ENCODE measurements at regions not wholly inside any gene's neighbourhood (a gene's known extent, or its start where the extent isn't known, plus 50 kb on each side); places are given as distances from the start of the nearest gene placed in this dataset.

GRCh38 chrX:42020225-42020624 is 96.9 kb upstream of the CASK start:
- no peaks in the 10 kb centered on the region for H3K9me3 ChIP-seq
- H3K4me1 ChIP-seq (ENCODE audit: control insufficient read depth in 1 of 2, low read depth in 2 of 2): no peaks in the 10 kb centered on the region
- ATAC-seq (ENCODE audit: insufficient number of reproducible peaks, low FRiP score, low read depth) (no peak), DNase-seq (ENCODE audit: low spot score) (no peak)
- TF ChIP-seq CTCF (IDR thresholded peaks at IDR 0.05): no peak
- H3K27me3 ChIP-seq (replicated peaks; ENCODE audit: insufficient read depth): no peaks in the 10 kb centered on the region
- H3K4me3 ChIP-seq: no peak overlapping the region
- no peaks in the 10 kb centered on the region for H3K36me3 ChIP-seq
- no peak overlapping the region for H3K27ac ChIP-seq

GRCh38 chrX:42017971-42018370 is 94.6 kb upstream of the CASK start:
- no peak for TF ChIP-seq CTCF (IDR thresholded peaks at IDR 0.05)
- Histone ChIP-seq H3K27ac (no peak overlapping the region), H3K4me3 (no peak overlapping the region), H3K36me3 (no peaks in the 10 kb centered on the region), H3K27me3 (replicated peaks; ENCODE audit: insufficient read depth) (no peaks in the 10 kb centered on the region), H3K4me1 (ENCODE audit: control insufficient read depth in 1 of 2, low read depth in 2 of 2) (no peaks in the 10 kb centered on the region), H3K9me3 (no peaks in the 10 kb centered on the region)
- ATAC-seq (ENCODE audit: insufficient number of reproducible peaks, low FRiP score, low read depth) (no peak), DNase-seq (ENCODE audit: low spot score) (no peak)

GRCh38 chrX:42000836-42001235 is 77.5 kb upstream of the CASK start:
- H3K9me3 ChIP-seq: no peaks in the 10 kb centered on the region
- TF ChIP-seq CTCF (IDR thresholded peaks at IDR 0.05): no peak
- H3K36me3 ChIP-seq: no peaks in the 10 kb centered on the region
- no peaks in the 10 kb centered on the region for H3K27me3 ChIP-seq (replicated peaks; ENCODE audit: insufficient read depth)
- DNase-seq (ENCODE audit: low spot score) (no peak), ATAC-seq (ENCODE audit: insufficient number of reproducible peaks, low FRiP score, low read depth) (no peak)
- H3K4me3 ChIP-seq: no peak overlapping the region
- no peaks in the 10 kb centered on the region for H3K4me1 ChIP-seq (ENCODE audit: control insufficient read depth in 1 of 2, low read depth in 2 of 2)
- H3K27ac ChIP-seq: no peak overlapping the region

- no peak for TF ChIP-seq CTCF (IDR thresholded peaks at IDR 0.05)
- no peak for ATAC-seq (ENCODE audit: insufficient number of reproducible peaks, low FRiP score, low read depth)
These were observed 61.3 kb upstream of the CASK start for GRCh38 chrX:41984628-41985027.

GRCh38 chrX:41982953-41983352 is 59.6 kb upstream of the CASK start:
- TF ChIP-seq CTCF (IDR thresholded peaks at IDR 0.05): no peak
- no peak for ATAC-seq (ENCODE audit: insufficient number of reproducible peaks, low FRiP score, low read depth)
- H3K27me3 ChIP-seq (replicated peaks; ENCODE audit: insufficient read depth): no peaks in the 10 kb centered on the region
- H3K27ac ChIP-seq: no peak overlapping the region
- no peak for DNase-seq (ENCODE audit: low spot score)
- H3K4me3 ChIP-seq: no peak overlapping the region
- no peaks in the 10 kb centered on the region for H3K9me3 ChIP-seq
- H3K36me3 ChIP-seq: no peaks in the 10 kb centered on the region
- no peaks in the 10 kb centered on the region for H3K4me1 ChIP-seq (ENCODE audit: control insufficient read depth in 1 of 2, low read depth in 2 of 2)

More at GRCh38 chrX:41984628-41985027, 61.3 kb upstream of the CASK start:
- no peak overlapping the region for H3K27ac ChIP-seq
- no peaks in the 10 kb centered on the region for H3K36me3 ChIP-seq
- no peaks in the 10 kb centered on the region for H3K27me3 ChIP-seq (replicated peaks; ENCODE audit: insufficient read depth)
- no peak overlapping the region for H3K4me3 ChIP-seq
- no peaks in the 10 kb centered on the region for H3K9me3 ChIP-seq
- DNase-seq (ENCODE audit: low spot score): no peak
- H3K4me1 ChIP-seq (ENCODE audit: control insufficient read depth in 1 of 2, low read depth in 2 of 2): no peaks in the 10 kb centered on the region

Measured in thoracic aorta (tissue), 2 donors.